ENCODE measurements at regions not wholly inside any gene's neighbourhood (a gene's known extent, or its start where the extent isn't known, plus 50 kb on each side); places are given as distances from the start of the nearest gene placed in this dataset.
"Not testable (repeated sequence)": the region's sequence is repeated elsewhere in the genome, so short reads cannot be mapped to it uniquely, and the experiment has no call there.

DNA sequence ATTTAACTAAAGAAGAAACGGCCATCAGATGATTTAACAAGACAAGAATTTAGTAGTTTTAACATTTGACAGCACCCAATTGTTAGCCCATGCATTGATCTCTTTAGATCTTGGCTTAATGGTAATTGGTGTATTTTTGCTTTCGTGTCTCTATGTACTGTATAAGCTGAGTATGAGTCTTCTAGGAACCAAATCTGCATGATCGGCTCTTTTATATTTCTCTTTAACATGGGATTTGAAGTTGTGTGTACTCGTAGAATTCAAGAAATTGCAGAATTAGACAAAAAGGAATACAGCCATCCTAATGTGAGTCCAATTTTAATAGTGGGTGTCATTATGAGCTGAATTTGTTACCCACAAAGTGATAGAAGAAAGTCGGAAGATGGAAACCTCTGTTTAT is 438.9 kb upstream of the WWC1 start:
- DNase-seq (ENCODE audit: low read depth in 3 of 3): no peak

- no peak for DNase-seq (ENCODE audit: low read depth in 3 of 3)
Measured at GRCh38 chr5:167853421-167853820, 438.0 kb upstream of the WWC1 start.

DNA sequence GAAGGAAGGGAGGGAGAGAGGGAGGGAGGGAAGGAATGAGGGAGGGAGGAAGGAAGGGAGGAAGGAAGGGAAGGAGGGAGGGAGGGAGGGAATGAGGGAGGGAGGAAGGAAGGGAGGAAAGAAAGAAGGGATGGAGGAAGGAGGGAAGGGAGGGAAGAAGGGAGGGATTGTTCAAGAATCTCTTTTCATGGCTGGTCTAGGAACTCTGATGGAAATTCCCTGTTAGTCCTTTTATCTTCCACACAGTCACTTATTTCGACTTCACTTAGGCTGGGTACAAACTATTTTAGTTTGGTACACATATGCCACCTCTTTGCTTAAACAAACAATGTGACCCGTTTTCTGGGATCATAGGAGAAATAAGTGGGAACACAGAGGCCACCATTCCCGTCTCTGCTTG is 435.6 kb upstream of the WWC1 start:
- DNase-seq (ENCODE audit: low read depth in 3 of 3): no peak

- no peak for DNase-seq (ENCODE audit: low read depth in 3 of 3)
Measured at GRCh38 chr5:167857321-167857720, 434.1 kb upstream of the WWC1 start.

- not testable (repeated sequence) for DNase-seq (ENCODE audit: low read depth in 3 of 3)
Measured at GRCh38 chr5:167858186-167858855, 433.1 kb upstream of the WWC1 start.

- no peak for DNase-seq (ENCODE audit: low read depth in 3 of 3)
Measured at GRCh38 chr5:167861129-167861927, 430.1 kb upstream of the WWC1 start.

- DNase-seq (ENCODE audit: low read depth in 3 of 3): no peak
Measured at GRCh38 chr5:167861928-167862426, 429.5 kb upstream of the WWC1 start.

- no peak for DNase-seq (ENCODE audit: low read depth in 3 of 3)
Measured at GRCh38 chr5:167863883-167864282, 427.6 kb upstream of the WWC1 start.

- no peak for DNase-seq (ENCODE audit: low read depth in 3 of 3)
Measured at GRCh38 chr5:167864801-167865200, 426.6 kb upstream of the WWC1 start.

GRCh38 chr5:167866797-167867196 is 424.6 kb upstream of the WWC1 start:
- DNase-seq (ENCODE audit: low read depth in 3 of 3): no peak

DNA sequence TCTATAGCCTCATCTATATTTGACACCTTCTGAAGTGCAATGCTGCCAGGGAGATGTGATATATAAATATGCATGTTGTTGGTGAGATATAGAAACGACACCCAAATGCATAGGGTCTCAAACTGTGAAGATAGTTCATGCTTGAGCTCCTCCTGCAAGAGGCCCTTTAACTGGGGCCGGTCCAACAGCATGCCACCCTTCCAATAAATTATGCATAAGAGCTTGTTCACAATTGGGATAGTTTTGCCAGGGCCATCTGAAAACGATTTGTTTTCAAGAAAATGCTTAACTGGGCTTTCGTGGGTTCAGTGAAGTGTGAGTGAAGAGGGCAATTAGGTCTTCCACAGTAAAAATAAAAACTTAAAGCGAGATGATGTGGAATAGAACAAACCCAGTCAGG is 424.2 kb upstream of the WWC1 start:
- no peak for DNase-seq (ENCODE audit: low read depth in 3 of 3)

GRCh38 chr5:167869125-167869524 is 422.3 kb upstream of the WWC1 start:
- no peak for DNase-seq (ENCODE audit: low read depth in 3 of 3)

GRCh38 chr5:167870055-167870454 is 421.4 kb upstream of the WWC1 start:
- DNase-seq (ENCODE audit: low read depth in 3 of 3): no peak

DNA sequence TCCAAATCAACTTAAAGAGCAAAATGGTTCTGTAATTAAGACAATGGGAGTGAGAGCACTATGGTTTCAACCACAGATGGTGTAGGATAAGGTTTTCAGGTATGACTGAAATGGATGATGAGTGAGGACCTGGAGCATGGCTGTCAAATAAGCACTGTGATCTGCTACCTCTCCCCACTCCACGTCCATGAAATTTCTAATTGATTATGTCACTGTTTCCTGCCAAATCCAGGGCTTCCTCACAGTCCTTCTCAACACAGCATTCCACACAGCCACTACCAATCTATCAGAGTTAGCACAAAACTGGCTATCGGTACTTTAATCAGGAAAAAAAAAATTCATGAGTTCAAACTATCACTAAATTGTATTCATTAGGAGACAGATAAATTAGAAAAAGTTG is 420.4 kb upstream of the WWC1 start:
- DNase-seq (ENCODE audit: low read depth in 3 of 3): no peak

DNA sequence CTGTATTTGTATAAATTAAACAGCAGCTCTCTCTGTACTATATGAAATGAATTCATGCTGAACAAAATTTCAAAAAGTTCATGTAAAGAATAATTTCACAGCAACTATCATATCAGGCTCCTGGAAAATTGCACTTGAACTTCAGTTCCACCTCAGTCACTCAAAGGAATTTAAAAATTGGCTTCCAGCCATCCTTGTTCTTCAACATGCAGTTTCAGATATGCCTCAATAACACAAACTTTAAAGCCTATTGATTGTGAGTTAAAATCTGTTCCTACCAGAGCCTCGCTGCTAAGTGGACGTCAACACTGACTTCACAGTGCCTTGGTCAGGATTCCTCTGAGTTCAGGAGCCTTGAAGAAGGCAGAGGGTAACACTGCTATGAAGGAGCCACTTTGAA is 418.7 kb upstream of the WWC1 start:
- DNase-seq (ENCODE audit: low read depth in 3 of 3): no peak

DNA sequence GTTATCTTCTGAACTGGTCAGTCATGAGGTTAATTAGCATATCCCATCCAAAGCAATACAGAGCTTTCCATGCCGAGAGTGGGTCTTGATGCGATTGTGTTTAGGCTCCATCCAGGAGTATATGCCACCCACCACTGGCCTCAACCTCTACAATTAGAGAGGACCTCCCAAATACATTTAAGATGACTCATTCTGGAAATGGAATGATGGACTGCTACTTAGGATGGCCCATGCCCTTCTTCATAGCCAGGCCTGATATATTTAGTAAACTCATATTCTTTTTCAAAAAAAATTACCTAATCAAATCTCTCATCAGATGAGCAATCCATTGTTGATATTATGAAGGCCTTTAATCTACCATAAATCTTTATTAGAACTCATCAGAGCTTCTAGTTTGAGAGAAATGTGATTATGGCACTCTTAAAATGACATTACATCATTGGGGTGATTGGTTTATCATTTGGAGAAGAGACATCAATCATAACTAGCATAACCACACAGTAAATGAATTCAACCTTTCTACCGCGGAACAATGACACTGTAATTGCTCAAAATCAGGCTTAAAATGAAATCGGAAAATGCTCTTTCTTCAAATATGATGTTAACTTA is 414.2 kb upstream of the WWC1 start:
- no peak for DNase-seq (ENCODE audit: low read depth in 3 of 3)

- no peak for DNase-seq (ENCODE audit: low read depth in 3 of 3)
Measured at GRCh38 chr5:167877924-167878323, 413.5 kb upstream of the WWC1 start.

DNA sequence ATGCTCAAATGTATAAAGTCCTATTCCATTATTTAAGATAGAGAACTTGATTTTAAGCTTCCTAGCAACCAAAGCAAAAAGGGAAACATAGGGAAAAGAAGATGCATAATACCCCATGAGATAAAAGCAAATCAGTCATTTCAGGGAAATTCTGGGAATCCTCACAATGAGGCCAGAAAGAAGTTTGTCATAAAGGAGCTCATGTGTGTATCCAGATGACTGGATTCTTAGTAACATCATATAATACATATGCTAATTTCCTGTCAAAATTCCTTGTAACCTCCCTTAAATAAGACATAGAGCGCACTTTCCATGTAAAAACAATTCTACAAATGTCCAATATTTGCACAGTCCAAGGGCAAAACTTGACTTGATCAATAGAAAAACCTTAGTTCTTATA is 411.0 kb upstream of the WWC1 start:
- DNase-seq (ENCODE audit: low read depth in 3 of 3): no peak

GRCh38 chr5:167881041-167881440 is 410.4 kb upstream of the WWC1 start:
- DNase-seq (ENCODE audit: low read depth in 3 of 3): no peak

- no peak for DNase-seq (ENCODE audit: low read depth in 3 of 3)
Measured at GRCh38 chr5:167886196-167886595, 405.2 kb upstream of the WWC1 start.

GRCh38 chr5:167888393-167888792 is 403.1 kb upstream of the WWC1 start:
- DNase-seq (ENCODE audit: low read depth in 3 of 3): no peak

- no peak for DNase-seq (ENCODE audit: low read depth in 3 of 3)
Measured at GRCh38 chr5:167889276-167889675, 402.2 kb upstream of the WWC1 start.
